Adrenal gland (tissue), 5 donors: ENCODE measurements at regions not wholly inside any gene's neighbourhood (a gene's known extent, or its start where the extent isn't known, plus 50 kb on each side); places are given as distances from the start of the nearest gene placed in this dataset.

ENCODE experiments used
- CTCF ChIP-seq, 6 experiments: fragments of 450-650 bp in 4 of 6; fragments of 200-600 bp in 2 of 6; sonication (generic) in 1 of 6; IDR thresholded peaks; 1 replicate in 5 of 6; 2 replicates in 1 of 6; pipeline versions ENCODE4 v1.5.1 to v1.8.0; 2016 to 2021; ENCODE audit warnings: antibody characterized with exemption in 6 of 6, mild to moderate bottlenecking in 2 of 6, moderate library complexity in 1 of 6
- POLR2A ChIP-seq, 2 donors: fragments of 450-650 bp; IDR thresholded peaks; one replicate each; pipeline ENCODE4 v1.6.1; 2017; ENCODE audit warnings: antibody characterized with exemption in 2 of 2, mild to moderate bottlenecking in 2 of 2, moderate library complexity in 1 of 2
- donor health status: DM: no; HTN: no; CAD: no.

- TF ChIP-seq POLR2A (IDR thresholded peaks at IDR 0.05) (no peak), CTCF (IDR thresholded peaks at IDR 0.05) (no peak)
Measured at GRCh38 chr9:7328453-7328852, 471.1 kb downstream of the DMAC1 start.
